Lung (tissue), 11 donors: ENCODE measurements at regions not wholly inside any gene's neighbourhood (a gene's known extent, or its start where the extent isn't known, plus 50 kb on each side); places are given as distances from the start of the nearest gene placed in this dataset.

Source experiments
- ATAC-seq: fragments of 200-7000 bp; cut with Tn5 transposase; one replicate; pipeline ENCODE4 v1.9.1; 2020; ENCODE audit warnings: moderate number of reproducible peaks; ENCODE audit not compliant: insufficient read depth, low FRiP score
- DNase-seq, 3 donors: peaks; one replicate each; pipeline ENCODE4 v3.0.0-alpha.2; 2013 to 2017
- H3K27ac ChIP-seq, 2 donors: one replicate each; pipeline ENCODE4 v1.5.1; 2013; ENCODE audit warnings: mild to moderate bottlenecking in 2 of 2, moderate library complexity in 2 of 2, control low read depth in 1 of 2, inconsistent platforms in 1 of 2, low read depth in 1 of 2, low read length in 1 of 2
- H3K27me3 ChIP-seq, 3 donors: one replicate each; pipeline ENCODE4 v1.5.1; 2013; ENCODE audit warnings: low read length in 2 of 3; ENCODE audit not compliant: control insufficient read depth in 3 of 3, insufficient read depth in 3 of 3
- H3K36me3 ChIP-seq, 4 donors: one replicate each; pipeline ENCODE4 v1.5.1; 2013; ENCODE audit warnings: low read length in 4 of 4, mild to moderate bottlenecking in 1 of 4, moderate library complexity in 1 of 4; ENCODE audit not compliant: control insufficient read depth in 4 of 4, insufficient read depth in 4 of 4
- H3K4me1 ChIP-seq, 5 donors: one replicate each; pipeline ENCODE4 v1.5.1; 2013; ENCODE audit warnings: low read length in 5 of 5, mild to moderate bottlenecking in 2 of 5, moderate library complexity in 1 of 5; ENCODE audit not compliant: control insufficient read depth in 5 of 5, insufficient read depth in 5 of 5
- H3K4me3 ChIP-seq: one replicate; pipeline ENCODE4 v1.5.1; 2013; ENCODE audit warnings: mild to moderate bottlenecking, control low read depth, moderate library complexity
- H3K9ac ChIP-seq, 2 donors: one replicate each; pipeline ENCODE4 v1.5.1; 2013; ENCODE audit warnings: low read length in 2 of 2, control low read depth in 1 of 2; ENCODE audit not compliant: insufficient read depth in 1 of 2
- H3K9me3 ChIP-seq, 4 donors: one replicate each; pipeline ENCODE4 v1.5.1; 2013; ENCODE audit warnings: low read length in 3 of 4, mild to moderate bottlenecking in 1 of 4, moderate library complexity in 1 of 4; ENCODE audit not compliant: control insufficient read depth in 4 of 4, insufficient read depth in 3 of 4
- CTCF ChIP-seq: IDR thresholded peaks from 2 replicates; pipeline ENCODE4 v1.5.1; 2012; ENCODE audit warnings: mild to moderate bottlenecking; ENCODE audit errors: control extremely low read depth, extremely low read depth
- WGBS, 2 donors: extraction: QIAGEN DNeasy Blood & Tissue Kit; methylation state at CpG; one replicate each; pipeline ENCODE4 v1.1.7; 2013; 5-methylcytosine and 5-hydroxymethylcytosine counted together
- donor health status: control.
- donor health status: control.
- donor health status: Bipolar disorder and iron deficiency.
- donor health status: healthy.
- donor health status: DM: yes; HTN: yes; CAD: no.

GRCh38 chr12:30473274-30473673 is 222.4 kb downstream of the IPO8 start:
- Histone ChIP-seq H3K4me3 (no peak overlapping the region), H3K9me3 (peaks cover 0 to 4% (median 0%) of the 10 kb centered on the region in 4 donors), H3K27me3 (no peaks in the 10 kb centered on the region), H3K27ac (no peak overlapping the region), H3K4me1 (no peaks in the 10 kb centered on the region), H3K9ac (no peak overlapping the region), H3K36me3 (no peaks in the 10 kb centered on the region)
- DNase-seq (no peak), ATAC-seq (no peak)
- TF ChIP-seq CTCF, result no peak
- WGBS, 2 donors, result 61 to 72% methylated on average over 2 of the region's 2 CpGs

GRCh38 chr12:30466093-30466585 is 229.5 kb downstream of the IPO8 start:
- no peak for ATAC-seq
- Histone ChIP-seq H3K9ac (no peak overlapping the region), H3K27ac (no peak overlapping the region), H3K27me3 (no peaks in the 10 kb centered on the region), H3K36me3 (no peaks in the 10 kb centered on the region), H3K9me3 (peaks cover 0 to 4% (median 0%) of the 10 kb centered on the region in 4 donors), H3K4me3 (no peak overlapping the region), H3K4me1 (no peaks in the 10 kb centered on the region)
- no peak for TF ChIP-seq CTCF
- DNase-seq, result peak in 1 of 3 donors; percentile 6
- 81 to 88% methylated on average over 4 of the region's 4 CpGs for WGBS, 2 donors

- 46 to 67% methylated on average over 2 of the region's 2 CpGs for WGBS, 2 donors
- no peak for TF ChIP-seq CTCF
These were observed 232.0 kb downstream of the IPO8 start for GRCh38 chr12:30463636-30464035.

GRCh38 chr12:30462249-30462648 is 233.4 kb downstream of the IPO8 start:
- Histone ChIP-seq H3K4me3 (no peak overlapping the region), H3K4me1 (peaks cover 0 to 2% (median 0%) of the 10 kb centered on the region in 5 donors), H3K9ac (no peak overlapping the region), H3K9me3 (peaks cover 0 to 2% (median 0%) of the 10 kb centered on the region in 4 donors), H3K36me3 (no peaks in the 10 kb centered on the region), H3K27me3 (no peaks in the 10 kb centered on the region), H3K27ac (no peak overlapping the region)
- ATAC-seq (no peak), DNase-seq (no peak)
- WGBS, 2 donors, result 72 to 75% methylated on average over 1 of the region's 1 CpG
- no peak for TF ChIP-seq CTCF

More at GRCh38 chr12:30463636-30464035, 232.0 kb downstream of the IPO8 start:
- Histone ChIP-seq H3K36me3 (no peaks in the 10 kb centered on the region), H3K9me3 (peaks cover 0 to 2% (median 0%) of the 10 kb centered on the region in 4 donors), H3K4me3 (no peak overlapping the region), H3K27ac (no peak overlapping the region), H3K4me1 (no peaks in the 10 kb centered on the region), H3K9ac (no peak overlapping the region), H3K27me3 (no peaks in the 10 kb centered on the region)
- ATAC-seq, result no peak
- no peak for DNase-seq
